ENCODE measurements at regions not wholly inside any gene's neighbourhood (a gene's known extent, or its start where the extent isn't known, plus 50 kb on each side); places are given as distances from the start of the nearest gene placed in this dataset.

- DNase-seq, result no peak
Observed at GRCh38 chr1:229069176-229069575, 201.7 kb upstream of the RAB4A start.

GRCh38 chr1:229070168-229070567 is 200.7 kb upstream of the RAB4A start:
- DNase-seq, result peak; percentile 29

DNA sequence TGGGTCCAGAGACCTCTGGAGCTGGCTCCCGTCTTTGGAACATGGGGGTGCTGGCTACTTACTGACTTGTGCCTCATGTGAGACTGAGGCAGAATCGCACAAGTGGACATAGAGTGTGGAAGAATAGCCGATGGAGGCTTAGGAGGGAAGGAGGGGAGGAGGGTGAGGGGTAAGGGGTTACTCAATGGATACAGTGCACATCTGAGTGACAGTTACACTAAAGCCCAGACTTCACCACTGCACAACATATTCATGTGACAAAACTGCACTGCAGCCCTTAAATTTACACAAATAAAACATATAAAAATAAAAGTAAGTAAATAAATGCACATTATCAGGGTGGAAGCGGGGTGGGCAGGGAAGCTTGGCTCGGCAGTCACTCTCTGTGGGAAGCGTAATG is 197.7 kb upstream of the RAB4A start:
- no peak for DNase-seq

GRCh38 chr1:229075217-229075616 is 195.7 kb upstream of the RAB4A start:
- no peak for DNase-seq

DNA sequence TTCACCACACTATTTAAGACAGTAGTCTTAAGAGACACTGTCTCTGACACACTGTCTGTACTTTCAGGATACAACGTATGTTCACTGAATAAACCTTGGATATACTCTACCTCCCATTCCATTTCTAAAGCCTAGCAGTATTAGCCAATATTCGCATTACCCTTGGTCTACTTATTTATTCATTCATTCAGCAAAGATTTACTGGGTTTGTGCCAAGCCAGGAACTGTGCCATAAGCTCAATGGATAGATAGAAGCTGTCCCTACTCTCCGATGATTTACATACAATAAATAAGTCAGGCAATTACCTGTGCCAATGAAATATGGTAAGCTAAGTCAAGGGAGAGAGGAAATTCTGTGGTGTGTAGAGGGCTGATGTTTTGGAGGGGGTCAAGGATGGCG is 195.2 kb upstream of the RAB4A start:
- no peak for DNase-seq

DNA sequence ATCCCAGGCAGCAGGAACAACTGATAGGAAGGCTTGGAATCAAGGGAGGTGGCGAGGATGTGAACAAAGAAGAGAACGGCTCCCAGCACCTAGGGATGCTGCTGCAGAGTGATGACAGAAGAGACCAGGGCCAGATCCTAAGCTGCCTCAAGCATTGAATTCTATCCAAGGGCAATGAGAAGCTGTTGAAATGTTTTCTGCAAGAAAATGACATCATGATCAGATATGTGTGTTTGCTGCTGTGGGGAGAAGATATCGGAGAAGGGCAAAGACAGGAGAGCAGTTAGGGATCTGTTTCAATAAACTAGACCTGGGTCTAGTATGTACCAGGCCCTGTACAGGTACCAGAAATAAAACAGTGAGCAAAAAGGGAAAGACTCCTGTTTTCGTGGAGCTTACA is 194.7 kb upstream of the RAB4A start:
- DNase-seq, result no peak

- DNase-seq, result no peak
Observed at GRCh38 chr1:229079016-229079595, 191.8 kb upstream of the RAB4A start.

GRCh38 chr1:229080361-229080760 is 190.6 kb upstream of the RAB4A start:
- DNase-seq, result no peak

GRCh38 chr1:229085291-229085690 is 185.6 kb upstream of the RAB4A start:
- DNase-seq, result no peak

DNA sequence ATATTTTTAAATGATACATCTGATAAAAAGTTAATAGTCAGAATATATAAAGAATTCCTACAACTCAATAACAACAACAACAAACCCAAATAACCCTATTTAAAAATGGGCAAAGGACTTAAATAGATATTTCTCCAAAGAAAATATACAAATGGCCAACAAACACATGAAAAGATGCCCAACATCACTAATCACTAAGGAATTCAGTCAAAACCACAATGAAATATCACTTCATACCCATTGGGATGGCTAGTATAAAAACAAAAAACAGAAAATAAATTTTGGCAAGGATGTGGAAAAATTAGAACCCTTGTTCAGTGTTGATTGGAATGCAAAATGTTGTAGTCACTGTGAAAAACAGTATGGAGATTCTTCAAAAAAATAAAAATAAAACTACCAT is 184.8 kb upstream of the RAB4A start:
- DNase-seq, result no peak

GRCh38 chr1:229086686-229087085 is 184.2 kb upstream of the RAB4A start:
- DNase-seq, result peak; percentile 55

DNA sequence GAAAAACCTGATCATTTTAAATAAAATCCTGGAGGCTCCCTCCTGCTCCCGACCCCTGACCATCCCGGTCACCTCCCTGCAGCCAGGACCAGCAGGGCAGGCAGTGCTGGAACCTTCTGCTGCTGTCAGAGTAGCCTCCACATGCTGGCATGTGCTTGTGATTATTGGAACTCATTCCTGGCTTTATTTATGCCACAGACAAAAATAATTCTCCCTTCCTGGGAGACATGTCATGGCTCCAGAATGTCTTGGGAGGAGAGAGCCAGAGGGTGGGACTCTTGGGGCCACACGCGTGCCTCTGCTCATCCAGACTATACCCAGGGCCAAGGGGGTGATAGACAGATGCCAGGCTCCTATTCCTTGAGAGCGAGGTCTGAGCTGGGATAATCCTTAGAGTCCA is 183.6 kb upstream of the RAB4A start:
- no peak for DNase-seq

DNA sequence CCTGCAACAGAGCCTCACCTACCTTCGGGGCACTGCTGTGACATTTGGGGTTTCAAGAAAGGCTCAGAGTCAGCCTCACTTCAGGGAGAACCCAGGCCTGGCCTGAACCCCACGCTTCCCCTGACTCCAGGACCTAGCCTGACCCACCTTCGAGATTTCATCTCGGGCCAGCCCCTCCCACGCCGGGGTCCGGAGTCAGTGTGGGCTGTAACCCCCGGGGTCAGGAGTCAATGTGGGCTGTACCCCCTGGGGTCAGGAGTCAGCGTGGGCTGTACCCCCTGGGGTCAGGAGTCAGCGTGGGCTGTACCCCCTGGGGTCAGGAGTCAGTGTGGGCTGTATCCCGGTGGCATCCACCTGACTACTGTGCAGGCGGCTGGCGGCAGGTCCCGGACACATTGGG is 183.0 kb upstream of the RAB4A start:
- DNase-seq, result no peak

DNA sequence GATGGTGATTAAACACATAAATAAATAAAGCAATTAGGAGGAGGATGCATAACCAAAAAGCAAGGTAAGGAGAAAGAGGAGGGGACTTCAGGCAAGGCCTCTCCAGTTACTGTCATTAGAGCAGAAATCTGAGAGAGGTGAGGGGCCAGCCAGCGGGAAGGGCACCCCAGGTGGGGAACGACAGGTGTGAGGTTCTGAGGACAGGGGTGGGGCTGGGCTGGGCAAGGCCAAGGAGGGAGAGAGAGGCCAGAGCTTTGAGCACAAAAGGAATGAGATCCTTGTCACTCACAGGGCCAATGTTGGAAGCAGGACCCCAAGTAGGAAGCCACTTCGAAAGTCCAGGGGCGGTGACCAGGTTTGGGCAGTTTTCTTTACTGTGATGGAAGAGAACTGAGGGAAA is 182.2 kb upstream of the RAB4A start:
- no peak for DNase-seq

GRCh38 chr1:229089586-229090208 is 181.2 kb upstream of the RAB4A start:
- no peak for DNase-seq

GRCh38 chr1:229091721-229092136 is 179.2 kb upstream of the RAB4A start:
- no peak for DNase-seq

DNA sequence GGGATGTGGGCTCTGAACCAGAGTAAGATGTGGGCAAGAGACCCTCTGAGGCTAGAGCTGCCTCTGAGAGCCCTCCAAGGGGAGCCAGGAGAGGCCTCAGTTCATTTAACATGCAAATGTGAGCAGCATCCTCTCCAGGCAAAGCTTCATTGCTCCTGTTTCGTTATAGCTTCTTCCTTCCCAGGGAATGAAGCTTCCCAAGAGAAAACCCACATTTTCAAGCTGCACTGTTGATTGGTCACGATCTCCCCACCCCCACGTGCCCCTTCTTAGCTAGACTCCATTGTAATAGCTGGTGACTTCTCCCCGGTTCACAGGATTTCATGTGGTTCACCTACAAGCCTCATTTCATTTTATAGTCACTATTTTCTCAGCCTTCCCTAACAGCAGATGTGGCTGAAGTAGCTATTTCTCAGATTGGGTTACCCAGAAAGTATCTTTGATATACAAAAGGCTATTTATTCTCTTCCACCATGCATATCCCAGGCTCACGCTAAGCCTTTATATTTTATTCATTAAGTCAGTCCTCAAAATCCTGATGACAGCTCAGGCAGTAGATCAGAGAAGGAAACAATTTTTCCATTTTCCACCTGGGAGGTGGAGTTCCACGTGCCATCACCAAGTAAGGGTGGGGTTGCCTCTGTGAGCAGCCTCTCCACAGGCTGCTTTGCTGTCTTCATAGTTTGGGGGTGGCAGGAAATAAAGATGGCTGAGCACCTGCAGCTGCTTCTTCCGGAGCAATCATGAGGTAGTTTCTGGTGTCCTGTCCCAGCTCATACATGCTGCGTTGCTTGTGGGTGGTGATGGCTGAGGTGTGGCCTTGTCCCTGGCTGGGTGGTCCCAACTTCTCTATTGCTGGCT is 178.3 kb upstream of the RAB4A start:
- DNase-seq, result no peak

DNA sequence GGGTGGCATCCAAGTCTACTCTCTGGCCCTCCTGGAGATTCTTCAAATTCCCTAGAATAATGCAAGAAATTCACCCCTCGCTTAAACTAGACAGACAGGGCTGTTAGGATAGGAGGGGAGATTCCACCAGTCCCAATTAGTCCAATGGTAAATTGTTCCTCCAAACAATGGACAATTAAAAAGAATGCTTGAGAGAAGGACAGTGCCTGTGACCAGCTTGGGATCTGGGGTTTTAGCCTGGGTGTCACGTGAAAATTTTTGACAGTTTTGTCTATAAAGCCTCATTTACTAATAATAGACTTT is 177.7 kb upstream of the RAB4A start:
- no peak for DNase-seq

DNA sequence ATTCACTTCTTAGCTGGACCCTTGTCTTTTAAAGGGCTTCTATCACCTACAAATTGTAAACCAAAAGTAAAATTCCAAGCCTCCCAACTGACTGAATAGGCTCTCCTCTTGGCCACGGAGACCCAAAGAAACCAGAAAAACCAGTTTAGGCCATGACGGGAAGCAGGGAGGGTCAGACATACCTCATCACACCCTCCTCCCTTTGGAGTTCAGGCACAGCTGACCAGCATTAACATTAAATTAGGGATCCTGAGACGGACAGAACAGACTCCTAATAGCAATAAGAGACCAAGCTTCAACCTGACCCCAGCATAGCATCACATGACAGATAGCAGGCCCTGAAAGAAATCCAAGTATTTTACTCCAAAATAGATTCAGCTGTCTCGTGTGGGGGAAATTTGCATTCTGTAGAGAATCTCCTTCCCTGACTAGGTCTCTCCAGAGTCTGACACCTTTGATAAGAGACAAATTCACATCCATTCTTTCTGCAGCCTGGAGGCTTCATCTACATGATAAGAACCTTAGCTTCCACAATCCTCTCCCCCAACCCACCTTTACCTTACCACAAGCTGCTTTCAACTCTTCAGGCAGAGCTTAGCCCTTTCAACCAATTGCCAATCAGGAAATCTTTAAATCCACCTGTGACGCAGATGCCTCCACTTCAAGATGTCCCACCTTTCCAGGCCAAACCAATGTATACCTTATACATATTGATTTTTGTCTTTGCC is 177.1 kb upstream of the RAB4A start:
- DNase-seq, result no peak

DNA sequence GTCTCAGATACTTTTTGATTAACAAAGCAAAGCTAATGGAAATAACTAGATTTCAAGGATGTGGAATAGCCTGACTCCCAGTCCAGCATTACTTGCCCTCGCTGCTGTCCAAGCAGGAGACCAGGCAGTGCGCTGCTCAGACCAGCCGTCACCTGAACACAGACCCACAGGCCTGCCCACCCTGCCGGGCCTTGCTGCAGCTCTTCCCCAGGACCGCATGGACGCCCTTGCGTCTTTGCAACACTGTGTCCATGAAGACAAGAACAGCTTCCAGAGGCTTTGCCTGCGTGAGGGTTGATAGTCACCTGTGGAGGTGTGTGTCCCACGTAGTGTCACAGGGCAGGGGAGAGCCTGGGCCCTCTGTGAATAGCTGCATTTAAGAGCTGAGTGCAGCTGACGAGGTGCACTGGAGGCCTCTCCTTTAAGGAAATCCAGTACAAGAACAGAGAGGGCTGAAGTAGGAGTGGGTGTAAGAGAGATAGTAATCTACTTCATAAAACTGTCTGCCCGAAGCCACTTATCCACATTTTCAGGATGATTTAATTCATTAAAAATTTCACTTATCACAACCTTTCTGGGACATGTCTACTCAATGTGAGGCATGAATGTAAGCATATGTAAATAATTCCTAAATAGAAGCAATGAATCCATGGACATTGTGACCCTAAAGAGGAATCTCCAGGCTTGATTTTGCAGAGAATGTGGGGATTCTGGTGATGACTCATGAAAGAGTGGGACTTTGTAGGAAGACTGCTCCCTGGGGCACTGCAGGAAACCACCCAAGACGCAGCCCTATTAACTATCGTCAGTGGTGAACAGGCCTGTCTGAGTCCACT is 176.2 kb upstream of the RAB4A start:
- DNase-seq, result no peak

DNA sequence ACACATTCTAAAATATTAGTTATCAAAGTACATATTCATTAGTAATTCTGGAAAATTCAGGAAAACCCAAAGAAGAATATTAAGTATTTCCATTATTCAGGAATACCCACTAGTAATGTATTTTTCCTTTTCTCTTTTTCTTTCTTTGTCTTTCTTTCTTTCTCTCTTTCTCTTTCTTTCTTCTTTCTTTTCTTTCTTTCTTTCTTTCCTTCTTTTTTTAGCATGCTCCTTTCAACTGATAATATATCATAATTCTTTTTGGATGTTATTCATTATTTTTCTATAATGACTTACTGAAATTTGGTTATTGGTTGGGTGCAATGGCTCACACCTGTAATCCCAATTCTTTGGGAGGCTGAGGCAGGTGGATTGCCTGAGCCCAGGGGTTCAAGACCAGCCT is 175.6 kb upstream of the RAB4A start:
- no peak for DNase-seq

GRCh38 chr1:229097356-229097755 is 173.6 kb upstream of the RAB4A start:
- DNase-seq, result no peak

DNA sequence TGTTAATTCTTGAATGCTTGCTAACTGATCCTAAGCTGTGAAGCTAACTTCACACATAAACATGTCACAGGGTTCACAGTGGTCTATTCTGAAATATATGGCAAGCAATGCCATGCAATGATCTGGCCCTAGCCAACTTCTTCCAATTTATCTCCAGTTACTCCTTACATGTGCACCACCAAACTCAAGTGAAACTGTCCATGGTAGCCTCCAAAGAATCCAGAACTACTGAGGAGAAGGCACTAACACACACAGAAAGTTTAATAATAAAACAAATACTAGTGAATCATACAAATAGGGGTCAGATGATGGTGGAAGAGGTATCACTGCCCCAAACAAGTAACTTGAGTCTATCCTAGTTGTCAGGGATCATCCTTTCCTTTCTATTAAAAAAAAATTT is 172.6 kb upstream of the RAB4A start:
- no peak for DNase-seq
